Loucy (cell line): ENCODE measurements at regions not wholly inside any gene's neighbourhood (a gene's known extent, or its start where the extent isn't known, plus 50 kb on each side); places are given as distances from the start of the nearest gene placed in this dataset.

Experiments used
- CTCF ChIP-seq: fragments of 200-600 bp; sonication (generic); conservative IDR thresholded peaks from 2 replicates; pipeline ENCODE4 v1.5.1; 2014; ENCODE audit warnings: mild to moderate bottlenecking, antibody characterized with exemption, low read length
- EZH2phosphoT487 ChIP-seq: fragments of 200-600 bp; IDR thresholded peaks from 2 replicates; pipeline ENCODE4 v1.6.1; 2018; ENCODE audit warnings: antibody characterized with exemption, mild to moderate bottlenecking, moderate library complexity, borderline replicate concordance

DNA sequence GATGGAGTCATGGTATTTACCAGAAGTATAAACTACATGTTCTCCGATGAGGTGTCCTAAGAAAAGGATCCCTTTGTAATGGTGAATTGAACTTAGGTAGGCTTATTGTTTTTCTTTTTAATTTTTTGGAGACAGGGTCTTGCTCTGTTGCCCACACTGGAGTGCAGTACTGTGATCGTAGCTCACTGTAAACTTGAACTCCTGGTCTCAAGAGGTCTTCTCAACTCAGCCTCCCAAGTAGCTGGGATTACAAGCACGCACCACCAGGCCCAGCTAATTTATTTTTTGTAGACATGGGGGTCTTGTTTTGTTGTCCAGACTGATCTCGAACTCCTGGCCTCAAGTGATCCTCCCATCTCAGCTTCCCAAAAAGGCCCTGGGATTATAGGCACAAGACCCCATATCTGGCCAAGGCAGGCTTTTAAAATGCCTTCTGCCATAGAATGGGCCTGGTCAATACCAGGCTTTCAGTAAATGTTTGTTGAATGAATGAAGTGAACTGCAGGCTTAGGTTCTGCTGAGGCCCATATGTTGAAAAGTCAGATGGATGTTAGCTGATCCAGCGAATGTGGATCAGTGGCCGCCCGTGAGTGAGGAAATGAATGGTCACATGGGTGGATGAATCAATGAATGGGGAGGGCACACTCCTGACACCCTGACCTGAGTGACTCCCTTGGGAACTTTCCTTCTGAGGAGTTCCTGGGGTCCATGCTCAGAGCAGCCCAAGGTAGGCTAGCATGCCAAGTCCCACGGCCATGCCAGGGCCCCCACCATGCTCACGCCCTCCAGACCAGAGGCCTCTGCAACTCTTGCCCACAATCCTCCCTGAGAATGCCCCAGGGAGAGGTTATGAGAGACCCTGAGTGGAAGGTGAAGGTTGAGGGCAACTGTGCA, 118.0 kb upstream of the MYCN start:
- no peak for TF ChIP-seq CTCF
- no peak for TF ChIP-seq EZH2phosphoT487
